ENCODE measurements at regions not wholly inside any gene's neighbourhood (a gene's known extent, or its start where the extent isn't known, plus 50 kb on each side); places are given as distances from the start of the nearest gene placed in this dataset.

DNA sequence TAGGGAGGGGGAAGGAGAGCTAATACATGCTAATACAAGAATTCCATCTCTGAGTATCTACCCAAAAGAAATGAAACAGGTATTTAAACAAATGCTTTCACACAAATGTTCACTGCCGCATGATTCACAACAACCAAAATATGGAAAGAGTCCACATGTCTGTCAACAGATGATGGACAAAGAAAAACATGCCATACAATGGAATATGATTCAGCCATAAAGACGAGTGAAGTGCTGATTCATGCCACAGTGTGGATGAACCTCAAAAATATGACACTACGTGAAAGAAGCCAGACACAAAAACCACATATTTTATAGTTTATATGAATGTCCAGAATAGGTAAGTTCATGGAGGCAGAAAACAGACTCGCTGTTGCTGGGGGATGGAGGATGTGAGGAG, 321.4 kb downstream of the FOXL1 start:
- TF ChIP-seq POLR2AphosphoS5 (IDR thresholded peaks at IDR 0.05; ENCODE audit: low read depth, low read length) (no peak), POLR2A (IDR thresholded peaks at IDR 0.05; ENCODE audit: low read depth, low read length) (no peak), TAF1 (IDR thresholded peaks at IDR 0.05; ENCODE audit: borderline replicate concordance, low read depth, low read length) (no peak)

Measured in GM12892 (cell line).